GM13977 (cell line): ENCODE measurements at regions not wholly inside any gene's neighbourhood (a gene's known extent, or its start where the extent isn't known, plus 50 kb on each side); places are given as distances from the start of the nearest gene placed in this dataset.

Experiments used
- DNase-seq: peaks from one replicate; pipeline ENCODE4 v3.0.0; 2012; ENCODE audit warnings: low spot score
- in situ Hi-C: fragments of 300-500 bp; cut with MboI; formaldehyde crosslinking; loops from one replicate; pipeline ENCODE4 v1.12.0; 2022; ENCODE audit warnings: low sequenced_read_pairs, low pct_unique_long_range_greater_than_20kb, mixed read lengths, inconsistent platforms; ENCODE audit not compliant: unreplicated experiment
- TF ChIP-seq, protein P1 (sequence below): IDR thresholded peaks from 2 replicates; pipeline ENCODE4 v1.5.1; 2012; ENCODE audit warnings: mild to moderate bottlenecking, control low read depth; ENCODE audit not compliant: insufficient read depth; ENCODE audit errors: extremely low read depth, missing control alignments

DNA sequence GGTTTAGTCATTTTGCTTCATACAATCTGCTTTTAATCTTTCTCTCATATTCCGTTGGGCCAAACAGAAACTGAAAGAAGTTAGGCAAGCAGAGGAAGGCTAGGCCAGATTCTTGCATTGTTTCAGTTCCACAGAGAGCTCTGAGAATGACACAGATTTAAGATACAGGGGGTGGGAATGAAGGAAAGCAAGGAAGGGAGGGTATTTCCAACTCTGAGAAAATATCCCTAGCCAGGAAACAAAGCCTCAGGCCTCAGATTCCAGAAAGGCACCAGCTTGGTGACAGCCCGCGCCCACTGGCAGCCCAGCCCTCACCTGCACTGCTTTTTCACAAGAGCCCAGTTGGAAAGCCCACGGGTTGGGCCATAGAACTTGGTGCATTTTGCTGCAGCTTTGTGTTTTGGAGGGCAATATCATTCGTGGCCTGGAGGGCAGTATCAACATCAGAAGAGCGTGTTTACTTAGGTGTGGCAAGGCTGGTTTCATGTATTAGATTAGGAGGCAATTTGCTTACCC, 63.5 kb downstream of the ENC1 start:
- in situ Hi-C loops = no loop called here
- peak; percentile 51 for DNase-seq
- TF ChIP-seq, protein P1, sequence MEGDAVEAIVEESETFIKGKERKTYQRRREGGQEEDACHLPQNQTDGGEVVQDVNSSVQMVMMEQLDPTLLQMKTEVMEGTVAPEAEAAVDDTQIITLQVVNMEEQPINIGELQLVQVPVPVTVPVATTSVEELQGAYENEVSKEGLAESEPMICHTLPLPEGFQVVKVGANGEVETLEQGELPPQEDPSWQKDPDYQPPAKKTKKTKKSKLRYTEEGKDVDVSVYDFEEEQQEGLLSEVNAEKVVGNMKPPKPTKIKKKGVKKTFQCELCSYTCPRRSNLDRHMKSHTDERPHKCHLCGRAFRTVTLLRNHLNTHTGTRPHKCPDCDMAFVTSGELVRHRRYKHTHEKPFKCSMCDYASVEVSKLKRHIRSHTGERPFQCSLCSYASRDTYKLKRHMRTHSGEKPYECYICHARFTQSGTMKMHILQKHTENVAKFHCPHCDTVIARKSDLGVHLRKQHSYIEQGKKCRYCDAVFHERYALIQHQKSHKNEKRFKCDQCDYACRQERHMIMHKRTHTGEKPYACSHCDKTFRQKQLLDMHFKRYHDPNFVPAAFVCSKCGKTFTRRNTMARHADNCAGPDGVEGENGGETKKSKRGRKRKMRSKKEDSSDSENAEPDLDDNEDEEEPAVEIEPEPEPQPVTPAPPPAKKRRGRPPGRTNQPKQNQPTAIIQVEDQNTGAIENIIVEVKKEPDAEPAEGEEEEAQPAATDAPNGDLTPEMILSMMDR = no peak

DNA sequence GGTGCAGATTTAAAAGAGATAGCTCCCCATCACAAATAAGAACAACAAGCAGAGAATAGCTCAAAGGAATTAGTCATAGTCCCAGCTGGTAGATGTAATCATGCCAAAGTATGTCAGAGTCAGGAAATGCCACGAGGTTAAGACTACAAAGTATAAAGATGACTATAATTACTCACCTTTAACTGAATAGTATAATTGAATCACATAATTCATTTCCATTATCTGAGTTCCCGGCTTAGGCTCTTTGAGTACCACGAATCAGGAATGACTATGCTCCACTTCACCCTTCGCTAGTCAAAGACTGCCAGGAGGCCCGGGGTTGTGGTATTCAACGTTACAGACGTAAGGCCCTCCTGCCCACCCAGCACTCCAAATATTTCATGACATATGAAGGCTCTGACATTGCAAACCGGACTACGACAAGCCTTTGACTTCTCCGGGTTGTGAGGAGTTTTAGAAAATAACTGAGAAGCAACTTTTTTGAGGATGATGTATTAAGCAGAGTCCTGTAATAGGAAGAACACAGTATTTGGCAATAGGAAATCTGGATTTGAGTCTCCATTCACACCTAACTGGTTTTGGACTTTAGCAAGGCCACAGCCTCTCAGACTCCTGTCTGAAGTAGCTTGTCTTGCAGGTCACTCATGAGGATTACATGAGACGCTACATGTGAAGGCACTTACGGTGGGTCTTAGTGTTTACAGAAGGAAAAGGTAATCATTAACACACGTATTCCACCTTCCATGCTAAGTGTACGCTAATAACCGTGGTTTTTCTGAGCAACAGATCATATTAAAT, 64.6 kb downstream of the ENC1 start:
- no peak for DNase-seq
- in situ Hi-C loops = no loop called here

DNA sequence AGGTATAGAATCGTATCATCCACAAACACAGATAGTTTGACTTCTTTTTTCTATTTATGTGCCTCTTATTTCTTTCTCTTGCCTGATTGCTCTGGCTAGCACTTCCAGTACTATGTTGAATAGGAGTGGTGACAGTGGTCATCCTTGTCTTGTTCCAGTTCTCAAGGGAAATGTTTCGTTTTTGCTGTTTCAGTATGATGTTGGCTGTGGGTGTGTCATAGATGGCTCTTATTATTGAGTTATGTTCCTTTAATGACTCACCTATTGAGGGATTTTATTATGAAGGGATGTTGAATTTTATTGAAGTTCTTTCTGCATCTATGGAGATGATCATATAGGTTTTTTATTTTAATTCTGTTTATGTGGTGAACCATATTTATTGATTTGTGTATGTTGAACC, 70.3 kb downstream of the ENC1 start:
- no peak for DNase-seq
- in situ Hi-C loops = no loop called here
- TF ChIP-seq, protein P1 = no peak

More for the DNA sequence above, 64.6 kb downstream of the ENC1 start:
- TF ChIP-seq, protein P1 = no peak

DNA sequence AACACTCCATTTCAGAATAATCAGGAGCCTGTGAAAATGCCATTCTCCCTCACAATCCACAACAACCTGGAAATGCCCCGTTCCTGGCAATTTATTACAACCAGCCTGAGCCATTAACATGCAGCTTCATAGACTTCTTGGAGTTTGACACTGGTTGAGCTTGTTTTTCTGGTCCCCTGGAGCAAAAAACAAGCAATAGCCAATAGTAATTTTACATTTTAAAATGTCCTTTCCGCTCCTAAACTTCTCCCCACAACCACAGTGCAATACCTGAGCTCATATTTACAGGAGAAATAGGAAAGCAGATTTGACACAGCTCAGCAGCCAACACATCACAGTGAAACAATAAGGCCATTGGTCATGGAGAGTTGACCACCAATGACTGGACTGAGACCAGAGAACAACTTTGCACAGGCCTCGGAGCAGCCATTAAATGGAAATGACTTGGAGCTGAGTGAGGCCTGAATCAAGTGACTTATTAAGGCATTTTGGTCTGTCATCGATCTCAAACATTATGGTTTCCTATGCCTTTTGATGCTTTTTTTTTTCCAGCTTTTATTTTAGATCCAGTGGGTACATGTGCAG, 73.0 kb downstream of the ENC1 start:
- TF ChIP-seq, protein P1 = no peak
- no peak for DNase-seq
- in situ Hi-C loops = no loop called here

DNA sequence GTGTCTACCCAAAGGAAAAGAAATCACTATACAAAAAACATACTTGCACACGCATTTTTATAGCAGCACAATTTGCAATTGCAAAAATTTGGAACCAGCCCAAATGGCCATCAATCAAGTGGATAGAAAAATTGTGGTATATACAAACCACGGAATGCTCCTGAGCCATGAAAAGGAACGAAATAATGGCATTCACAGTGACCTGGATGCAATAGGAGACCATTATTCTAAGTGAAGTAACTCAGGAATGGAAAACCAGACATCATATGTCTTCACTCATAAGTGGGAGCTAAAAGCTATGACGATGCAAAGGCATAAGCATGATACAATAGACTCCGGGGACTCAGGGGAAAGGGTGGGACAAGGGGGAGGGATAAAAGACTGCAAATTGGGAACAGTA, 78.4 kb downstream of the ENC1 start:
- TF ChIP-seq, protein P1 = no peak
- DNase-seq = no peak

DNA sequence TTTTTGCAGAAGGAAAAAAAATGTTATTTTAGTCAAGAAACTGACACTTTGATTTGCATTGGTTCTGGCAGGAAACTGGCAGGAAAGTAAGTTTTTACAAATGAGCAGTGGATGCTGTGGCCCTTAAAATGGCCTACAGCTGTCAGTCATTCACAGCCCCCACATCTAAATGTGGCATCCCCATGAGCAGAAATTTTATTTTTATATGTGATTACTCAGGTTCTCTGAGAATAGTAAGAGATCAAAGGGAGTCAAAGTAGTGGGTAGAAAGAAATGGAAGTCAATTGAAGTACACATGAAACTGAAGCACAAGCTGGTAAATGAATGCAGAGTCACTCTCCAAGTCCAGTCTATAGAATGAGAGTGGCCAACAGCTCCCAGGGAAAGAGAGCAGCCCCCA, 80.3 kb downstream of the ENC1 start:
- in situ Hi-C loops = no loop called here
- TF ChIP-seq, protein P1 = no peak
- peak; percentile 14 for DNase-seq

More for the DNA sequence above, 78.4 kb downstream of the ENC1 start:
- in situ Hi-C loops = no loop called here
